ENCODE measurements at regions not wholly inside any gene's neighbourhood (a gene's known extent, or its start where the extent isn't known, plus 50 kb on each side); places are given as distances from the start of the nearest gene placed in this dataset.

DNA sequence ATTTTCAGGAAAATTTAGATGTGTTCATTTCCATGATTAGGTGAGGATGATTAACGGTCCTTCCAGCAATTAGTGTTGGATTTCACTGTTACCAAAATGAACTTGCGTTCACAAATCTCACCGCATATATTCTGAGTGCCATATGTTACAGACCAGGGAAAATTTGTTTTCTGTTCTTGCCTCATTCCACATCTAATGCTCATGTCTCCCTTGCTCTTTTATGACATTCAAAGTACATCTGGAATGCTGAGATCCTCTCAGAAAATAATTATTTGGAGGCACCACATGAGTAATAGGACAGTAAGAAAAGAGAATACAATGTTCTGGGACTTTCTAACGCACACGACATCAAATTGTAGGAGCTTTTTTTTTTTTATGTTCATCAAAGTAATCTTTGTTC, 406.5 kb downstream of the SHISA9 start:
- no peak for TF ChIP-seq CTCF (IDR thresholded peaks at IDR 0.05)
- TF ChIP-seq POLR2AphosphoS5 (IDR thresholded peaks at IDR 0.05), result no peak
